ENCODE measurements at regions not wholly inside any gene's neighbourhood (a gene's known extent, or its start where the extent isn't known, plus 50 kb on each side); places are given as distances from the start of the nearest gene placed in this dataset.
A peak's percentile ranks its signal among the peaks of the same experiment; 100 is the strongest.

DNA sequence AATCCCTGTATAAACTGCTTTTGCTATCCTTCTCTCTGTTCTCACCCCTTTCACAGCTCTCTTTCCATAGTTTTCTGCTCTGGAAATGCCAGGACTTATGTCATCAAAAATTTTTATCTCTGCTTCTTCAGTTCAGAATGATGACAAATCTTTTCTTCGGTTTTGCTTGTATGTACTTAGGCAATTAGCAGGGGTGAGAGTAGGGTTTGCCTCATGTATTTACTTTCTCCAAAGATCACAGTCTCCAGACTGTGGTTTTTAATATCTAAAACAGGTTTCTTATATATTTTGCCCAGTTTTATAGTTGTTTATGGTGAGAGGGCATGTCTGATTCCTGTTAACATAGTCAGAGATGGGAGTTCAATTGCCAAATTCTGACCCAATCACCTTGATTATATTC, 235.4 kb upstream of the LYPLAL1 start:
- Histone ChIP-seq H3K4me1 (no peaks in the 10 kb centered on the region), H3K4me3 (no peak overlapping the region), H3K36me3 (no peaks in the 10 kb centered on the region), H4K20me1 (no peaks in the 10 kb centered on the region), H3K9me3 (replicated peaks in 1 of 11) (peaks cover 0 to 35% (median 10%) of the 10 kb centered on the region in 11 experiments; a peak in 11 of 22 replicates), H3K9ac (no peak overlapping the region), H3K27me3 (no peaks in the 10 kb centered on the region), H3K27ac (no peak overlapping the region), H3K4me2 (no peak overlapping the region)
- TF ChIP-seq Cebpa-rat (IDR thresholded peaks at IDR 0.05): no peak

DNA sequence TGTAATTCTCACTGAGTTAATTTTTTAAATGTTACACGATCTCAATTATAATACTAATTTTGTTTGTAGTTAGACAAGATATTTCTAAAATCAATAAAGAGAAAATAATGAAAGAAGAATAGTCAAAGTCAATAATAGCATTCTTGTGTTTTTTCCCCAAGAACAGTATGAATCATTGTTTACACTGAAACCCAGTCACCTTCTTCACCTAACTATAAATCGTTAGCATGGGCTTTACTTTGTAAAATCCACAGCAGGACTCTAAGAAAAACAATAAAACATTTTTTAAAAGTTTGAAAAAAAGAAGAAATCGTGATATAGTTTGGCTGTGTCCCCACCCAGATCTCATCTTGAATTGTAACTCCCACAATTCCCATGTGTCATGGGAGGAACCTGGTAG, 234.6 kb upstream of the LYPLAL1 start:
- no peak overlapping the region for H3K27ac ChIP-seq
- H3K9me3 ChIP-seq (replicated peaks in 1 of 11): peaks cover 0 to 35% (median 10%) of the 10 kb centered on the region in 11 experiments; a peak in 11 of 22 replicates
- no peak for TF ChIP-seq Cebpa-rat (IDR thresholded peaks at IDR 0.05)
- H3K9ac ChIP-seq: no peak overlapping the region
- no peak overlapping the region for H3K4me2 ChIP-seq
- H4K20me1 ChIP-seq: no peaks in the 10 kb centered on the region
- H3K36me3 ChIP-seq: no peaks in the 10 kb centered on the region
- H3K4me1 ChIP-seq: no peaks in the 10 kb centered on the region
- no peak overlapping the region for H3K4me3 ChIP-seq
- H3K27me3 ChIP-seq: no peaks in the 10 kb centered on the region

GRCh38 chr1:218942431-218942830, 231.2 kb upstream of the LYPLAL1 start:
- Histone ChIP-seq H3K9ac (no peak overlapping the region), H3K9me3 (replicated peaks in 1 of 11) (peaks cover 0 to 13% (median 0%) of the 10 kb centered on the region in 11 experiments; a peak in 1 of 22 replicates), H3K36me3 (no peaks in the 10 kb centered on the region), H4K20me1 (no peaks in the 10 kb centered on the region), H3K4me1 (no peaks in the 10 kb centered on the region), H3K4me3 (no peak overlapping the region), H3K27ac (no peak overlapping the region), H3K4me2 (no peak overlapping the region), H3K27me3 (no peaks in the 10 kb centered on the region)
- no peak for TF ChIP-seq Cebpa-rat (IDR thresholded peaks at IDR 0.05)

- Histone ChIP-seq H3K27me3 (no peaks in the 10 kb centered on the region), H3K4me2 (no peak overlapping the region), H4K20me1 (no peaks in the 10 kb centered on the region), H3K4me1 (no peaks in the 10 kb centered on the region), H3K4me3 (no peak overlapping the region), H3K27ac (no peak overlapping the region), H3K36me3 (no peaks in the 10 kb centered on the region), H3K9ac (no peak overlapping the region), H3K9me3 (replicated peaks in 1 of 11) (peaks cover 0 to 13% (median 0%) of the 10 kb centered on the region in 11 experiments; a peak in 1 of 22 replicates)
- TF ChIP-seq Cebpa-rat (IDR thresholded peaks at IDR 0.05): no peak
Observed at GRCh38 chr1:218943371-218943770, 230.3 kb upstream of the LYPLAL1 start.

GRCh38 chr1:218945050-218945449, 228.6 kb upstream of the LYPLAL1 start:
- no peak overlapping the region for H3K27ac ChIP-seq
- H4K20me1 ChIP-seq: no peaks in the 10 kb centered on the region
- no peaks in the 10 kb centered on the region for H3K36me3 ChIP-seq
- no peak for TF ChIP-seq Cebpa-rat (IDR thresholded peaks at IDR 0.05)
- no peaks in the 10 kb centered on the region for H3K4me1 ChIP-seq
- H3K4me3 ChIP-seq: no peak overlapping the region
- no peak overlapping the region for H3K4me2 ChIP-seq
- H3K27me3 ChIP-seq: no peaks in the 10 kb centered on the region
- H3K9me3 ChIP-seq (replicated peaks in 1 of 11): peaks cover 0 to 13% (median 0%) of the 10 kb centered on the region in 11 experiments; a peak in 1 of 22 replicates
- no peak overlapping the region for H3K9ac ChIP-seq

- H3K4me1 ChIP-seq: no peaks in the 10 kb centered on the region
- no peak overlapping the region for H3K9ac ChIP-seq
- H3K4me2 ChIP-seq: no peak overlapping the region
- no peaks in the 10 kb centered on the region for H4K20me1 ChIP-seq
- H3K9me3 ChIP-seq (replicated peaks in 1 of 11): 0 out of 22 replicates have a peak, but pooled peaks cover 0 to 4% (median 0%) of the 10 kb centered on the region in 11 experiments
- no peak overlapping the region for H3K27ac ChIP-seq
- H3K36me3 ChIP-seq: no peaks in the 10 kb centered on the region
- H3K4me3 ChIP-seq: no peak overlapping the region
- H3K27me3 ChIP-seq: no peaks in the 10 kb centered on the region
- TF ChIP-seq Cebpa-rat (IDR thresholded peaks at IDR 0.05): no peak
Observed at GRCh38 chr1:218946147-218946546, 227.5 kb upstream of the LYPLAL1 start.

GRCh38 chr1:218948446-218948845, 225.2 kb upstream of the LYPLAL1 start:
- peak in 1 of 11 experiments; percentile 25; a peak in 1 of 22 replicates for TF ChIP-seq Cebpa-rat (IDR thresholded peaks at IDR 0.05)
- no peak overlapping the region for H3K4me2 ChIP-seq
- H3K4me1 ChIP-seq: no peaks in the 10 kb centered on the region
- no peak overlapping the region for H3K9ac ChIP-seq
- no peaks in the 10 kb centered on the region for H3K36me3 ChIP-seq
- H3K4me3 ChIP-seq: no peak overlapping the region
- no peaks in the 10 kb centered on the region for H3K9me3 ChIP-seq (replicated peaks in 1 of 11)
- H3K27ac ChIP-seq: no peak overlapping the region
- H3K27me3 ChIP-seq: no peaks in the 10 kb centered on the region
- no peaks in the 10 kb centered on the region for H4K20me1 ChIP-seq

- no peaks in the 10 kb centered on the region for H3K9me3 ChIP-seq (replicated peaks in 1 of 11)
- H3K9ac ChIP-seq: no peak overlapping the region
- H3K4me3 ChIP-seq: no peak overlapping the region
- no peaks in the 10 kb centered on the region for H4K20me1 ChIP-seq
- H3K4me2 ChIP-seq: no peak overlapping the region
- TF ChIP-seq Cebpa-rat (IDR thresholded peaks at IDR 0.05): no peak
- no peak overlapping the region for H3K27ac ChIP-seq
- H3K36me3 ChIP-seq: no peaks in the 10 kb centered on the region
- no peaks in the 10 kb centered on the region for H3K4me1 ChIP-seq
- H3K27me3 ChIP-seq: no peaks in the 10 kb centered on the region
Observed at GRCh38 chr1:218953386-218953785, 220.3 kb upstream of the LYPLAL1 start.

DNA sequence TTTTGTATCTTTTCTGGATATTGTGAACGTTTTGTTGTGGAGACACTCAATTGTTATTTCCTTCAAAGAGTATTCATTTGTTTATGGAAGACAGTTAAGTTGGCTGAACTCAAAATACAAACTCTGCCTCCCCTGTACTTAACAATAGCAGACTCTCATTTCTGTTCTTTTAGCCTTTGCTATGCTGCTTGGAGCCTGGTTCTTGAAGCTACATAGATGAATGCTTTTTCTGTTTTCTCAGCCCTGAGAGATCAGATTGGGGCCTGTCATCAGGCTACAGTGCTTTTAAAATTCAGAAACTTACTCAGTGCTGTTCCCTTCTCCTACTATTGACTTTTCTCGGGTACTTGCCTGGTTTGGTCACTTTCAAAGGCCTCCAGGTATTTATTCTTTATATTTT, 215.7 kb upstream of the LYPLAL1 start:
- Histone ChIP-seq H3K4me2 (no peak overlapping the region), H3K4me1 (no peaks in the 10 kb centered on the region), H3K4me3 (no peak overlapping the region), H3K9me3 (replicated peaks in 1 of 11) (no peaks in the 10 kb centered on the region), H3K36me3 (no peaks in the 10 kb centered on the region), H3K27me3 (no peaks in the 10 kb centered on the region), H3K9ac (no peak overlapping the region), H4K20me1 (no peaks in the 10 kb centered on the region), H3K27ac (no peak overlapping the region)
- no peak for TF ChIP-seq Cebpa-rat (IDR thresholded peaks at IDR 0.05)

DNA sequence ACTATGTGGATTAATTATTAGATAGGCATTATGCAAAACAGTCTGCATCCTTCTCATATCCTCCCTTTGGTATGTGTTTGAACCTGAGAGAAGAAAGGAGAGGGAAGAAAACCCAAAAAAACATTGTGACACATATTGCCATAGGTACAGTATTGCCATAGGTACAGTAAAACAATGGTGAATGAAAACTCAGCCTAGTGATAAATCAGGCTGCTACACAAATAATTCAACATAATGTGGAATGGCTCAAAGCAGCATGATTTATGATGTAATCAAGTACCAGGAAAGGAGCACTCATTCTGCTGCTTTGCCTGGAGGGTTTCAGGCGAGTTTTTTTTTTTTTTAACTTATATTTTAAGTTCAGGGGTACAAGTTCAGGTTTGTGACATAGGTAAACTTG, 213.9 kb upstream of the LYPLAL1 start:
- Histone ChIP-seq H3K4me1 (no peaks in the 10 kb centered on the region), H3K27me3 (no peaks in the 10 kb centered on the region)
- TF ChIP-seq Cebpa-rat (IDR thresholded peaks at IDR 0.05): 0 out of 22 replicates have a peak, but pooled peaks of 1 of the 11 experiments have one; percentile 8

More for the DNA sequence above, 213.9 kb upstream of the LYPLAL1 start:
- Histone ChIP-seq H3K4me2 (no peak overlapping the region), H3K27ac (no peak overlapping the region), H3K9ac (no peak overlapping the region), H4K20me1 (no peaks in the 10 kb centered on the region), H3K9me3 (replicated peaks in 1 of 11) (no peaks in the 10 kb centered on the region), H3K36me3 (no peaks in the 10 kb centered on the region), H3K4me3 (no peak overlapping the region)

Data from BLaER1 treated with 17β-estradiol and CSF1 and Interleukin-3, amounts not matched to agents 10 nM and 100 nM (cell line).